ENCODE measurements at regions not wholly inside any gene's neighbourhood (a gene's known extent, or its start where the extent isn't known, plus 50 kb on each side); places are given as distances from the start of the nearest gene placed in this dataset.

- H4K20me1 ChIP-seq (ENCODE audit: insufficient read depth, low read length), result no peaks in the 10 kb centered on the region
- no peaks in the 10 kb centered on the region for H3K9me3 ChIP-seq (ENCODE audit: low read length)
- in situ Hi-C loops (cut with HindIII; ENCODE audit: extremely low pct_ligation_motif_present, low pct_unique_long_range_greater_than_20kb) (loop anchor here (5.0 kb wide), 1 partner anchor 211 kb away; no protein-coding TSS in a partner anchor), intact Hi-C loops (cut with micrococcal nuclease; ENCODE audit: unreplicated experiment) (no loop called here)
- H3K4me2 ChIP-seq (ENCODE audit: low read depth, low read length), result no peak overlapping the region
- CTCF ChIA-PET (ENCODE audit: low intra/inter-chr PET ratio, low total read pairs), result no interaction called here
- no peak overlapping the region for H3K4me3 ChIP-seq (replicated peaks in 1 of 3; ENCODE audit: insufficient read depth in 1 of 3, low read depth in 2 of 3, low read length in 3 of 3)
- POLR2A ChIA-PET, result no interaction called here
- DNase-seq (ENCODE audit: low spot score) (no peak), FAIRE-seq (no peak), ATAC-seq (no peak)
- BruUV-seq (replicated peaks), result no TSS peak
- no peaks in the 10 kb centered on the region for H3K4me1 ChIP-seq (ENCODE audit: insufficient read depth, low read length)
- H3K9ac ChIP-seq (ENCODE audit: insufficient read depth, low read depth, low read length), result no peak overlapping the region
- WGBS (ENCODE audit: low lambda C conversion rate), result 0% methylated on average over 4 of the region's 4 CpGs
- H3K27me3 ChIP-seq (ENCODE audit: control insufficient read depth in 1 of 2, insufficient read depth in 2 of 2, low read length in 2 of 2), result no peaks in the 10 kb centered on the region
- H3K27ac ChIP-seq (ENCODE audit: extremely low read length, insufficient read depth, low read length), result no peak overlapping the region
- H3K36me3 ChIP-seq (replicated peaks in 1 of 2; ENCODE audit: control insufficient read depth in 1 of 2, insufficient read depth in 2 of 2, low read length in 2 of 2), result no peaks in the 10 kb centered on the region
- TF ChIP-seq ZNF564 (CRISPR knock-in tag; IDR thresholded peaks at IDR 0.05), result no peak
- no peak for TF ChIP-seq MED8 (CRISPR knock-in tag; IDR thresholded peaks at IDR 0.05; ENCODE audit: insufficient replicate concordance)
- no peak for TF ChIP-seq SALL2 (CRISPR knock-in tag; IDR thresholded peaks at IDR 0.05)
- no peak for TF ChIP-seq ZNF710 (CRISPR knock-in tag; IDR thresholded peaks at IDR 0.05; ENCODE audit: borderline replicate concordance)
- no peak for TF ChIP-seq ZNF468 (CRISPR knock-in tag; IDR thresholded peaks at IDR 0.05)
- TF ChIP-seq PPARG (CRISPR knock-in tag; conservative IDR thresholded peaks at IDR 0.05), result no peak
- no peak for TF ChIP-seq ZNF589 (CRISPR knock-in tag; conservative IDR thresholded peaks at IDR 0.05)
- TF ChIP-seq GATAD2A (CRISPR knock-in tag; IDR thresholded peaks at IDR 0.05), result no peak
- TF ChIP-seq ZNF350 (CRISPR knock-in tag; IDR thresholded peaks at IDR 0.05; ENCODE audit: borderline replicate concordance, low read depth), result no peak
- TF ChIP-seq HNF1A (IDR thresholded peaks at IDR 0.05; ENCODE audit: low read depth), result no peak
- no peak for TF ChIP-seq HNF1A (CRISPR knock-in tag; IDR thresholded peaks at IDR 0.05; ENCODE audit: borderline replicate concordance)
- TF ChIP-seq NRL (CRISPR knock-in tag; IDR thresholded peaks at IDR 0.05; ENCODE audit: borderline replicate concordance), result no peak
- no peak for TF ChIP-seq ZNF891 (CRISPR knock-in tag; IDR thresholded peaks at IDR 0.05)
- no peak for TF ChIP-seq CEBPB (IDR thresholded peaks at IDR 0.05; ENCODE audit: borderline replicate concordance, low read depth, low read length)
- TF ChIP-seq KDM6A (CRISPR knock-in tag; IDR thresholded peaks at IDR 0.05; ENCODE audit: low read depth), result no peak
- TF ChIP-seq ZNF543 (CRISPR knock-in tag; IDR thresholded peaks at IDR 0.05), result no peak
- H3K79me2 ChIP-seq (ENCODE audit: insufficient read depth, low read length), result no peaks in the 10 kb centered on the region
- no peak overlapping the region for H2AFZ ChIP-seq (ENCODE audit: low read length)
Observed at GRCh38 chr3:124346487-124346886, 354.6 kb upstream of the ROPN1 start.

Data from HepG2 (cell line).